ENCODE measurements at regions not wholly inside any gene's neighbourhood (a gene's known extent, or its start where the extent isn't known, plus 50 kb on each side); places are given as distances from the start of the nearest gene placed in this dataset.
"Not testable (repeated sequence)": the region's sequence is repeated elsewhere in the genome, so short reads cannot be mapped to it uniquely, and the experiment has no call there.

GRCh38 chr21:6565190-6566094 is 3955.9 kb upstream of the TPTE start:
- TF ChIP-seq CTCF, POLR2A (IDR thresholded peaks at IDR 0.05): not testable (repeated sequence)
